ENCODE measurements at regions not wholly inside any gene's neighbourhood (a gene's known extent, or its start where the extent isn't known, plus 50 kb on each side); places are given as distances from the start of the nearest gene placed in this dataset.
"Not testable (repeated sequence)": the region's sequence is repeated elsewhere in the genome, so short reads cannot be mapped to it uniquely, and the experiment has no call there.

- no peak for DNase-seq
Measured at GRCh38 chr20:43363506-43363905, 94.2 kb upstream of the SRSF6 start.

DNA sequence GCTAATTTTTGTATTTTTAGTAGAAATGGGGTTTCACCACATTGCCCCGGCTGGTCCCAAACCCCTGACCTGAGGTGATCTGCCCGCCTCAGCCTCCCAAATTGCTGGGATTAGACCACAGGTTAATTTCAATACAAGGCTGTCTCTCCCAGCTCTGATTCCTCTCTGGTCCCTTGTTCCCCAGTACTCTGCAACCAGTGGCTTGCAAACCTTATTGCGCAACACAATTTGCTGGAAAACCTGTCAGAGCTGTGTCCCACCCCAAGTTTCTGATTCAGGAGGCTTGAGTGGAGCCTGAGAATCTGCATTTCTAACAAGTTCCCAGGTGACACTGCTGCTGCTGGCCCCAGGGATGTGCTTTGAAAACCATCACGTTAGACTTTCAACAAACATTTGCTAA, 96.2 kb upstream of the SRSF6 start:
- DNase-seq: no peak

- DNase-seq: no peak
Measured at GRCh38 chr20:43360016-43360415, 97.7 kb upstream of the SRSF6 start.

DNA sequence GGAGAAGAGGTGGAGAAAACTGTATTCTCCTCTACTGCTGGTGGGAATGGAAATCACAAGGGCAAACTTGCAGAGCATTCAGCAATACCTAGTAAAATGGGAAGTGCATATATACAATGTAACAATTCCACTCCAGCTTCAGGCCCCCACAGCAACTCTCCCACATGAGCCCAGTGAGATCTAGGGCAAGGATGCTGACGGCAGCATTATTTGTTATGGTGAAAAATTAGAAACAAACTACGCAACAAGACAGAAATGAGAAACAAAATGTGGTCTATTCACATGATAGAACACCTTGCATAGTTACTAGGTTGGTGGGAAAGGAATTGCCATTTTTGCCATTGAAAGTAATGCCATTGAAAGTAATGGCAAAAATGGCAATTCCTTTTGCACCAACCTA, 98.9 kb upstream of the SRSF6 start:
- DNase-seq: no peak

- no peak for DNase-seq
Measured at GRCh38 chr20:43357352-43357751, 100.3 kb upstream of the SRSF6 start.

DNA sequence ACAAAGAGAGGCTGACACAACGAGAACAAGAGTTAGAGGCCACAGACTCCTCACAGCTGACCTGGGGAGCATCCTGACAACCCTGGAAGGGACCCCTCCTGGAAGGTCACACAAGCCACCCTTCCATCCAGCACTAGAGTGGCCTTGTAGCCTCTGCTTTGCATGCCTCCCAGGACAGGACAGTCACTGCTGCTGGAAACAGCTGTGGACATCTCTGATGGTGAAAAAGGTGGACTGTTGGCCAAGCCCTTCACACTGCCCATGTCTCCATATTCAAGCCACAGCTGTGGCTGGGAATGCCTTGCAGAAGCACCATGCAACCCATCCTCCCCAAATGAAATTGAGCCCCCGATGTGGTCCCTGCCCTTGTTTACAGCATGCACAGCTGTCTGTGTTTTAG, 102.1 kb upstream of the SRSF6 start:
- no peak for DNase-seq

- no peak for DNase-seq
Measured at GRCh38 chr20:43352996-43353395, 104.7 kb upstream of the SRSF6 start.

GRCh38 chr20:43350694-43351093, 107.0 kb upstream of the SRSF6 start:
- DNase-seq: not testable (repeated sequence)

DNA sequence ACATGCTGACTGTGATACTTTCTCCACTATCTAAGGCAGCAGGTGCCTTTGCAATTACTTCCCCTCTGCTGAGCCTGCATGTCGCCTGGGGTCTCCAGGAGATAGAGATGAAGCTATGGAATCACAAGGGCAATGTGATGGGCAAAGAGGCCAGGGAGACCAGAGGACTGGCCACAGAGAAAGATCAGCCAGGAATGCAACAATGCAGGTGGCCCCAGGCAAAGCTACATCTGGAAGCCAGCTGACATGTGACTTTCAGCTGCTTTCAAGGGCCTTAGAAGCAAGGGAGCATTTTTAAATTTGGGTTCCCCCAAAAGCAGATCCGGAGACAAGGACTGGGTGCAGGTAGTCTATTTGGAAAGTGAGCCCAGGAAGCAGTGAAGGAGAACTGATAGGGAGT, 107.9 kb upstream of the SRSF6 start:
- no peak for DNase-seq

DNA sequence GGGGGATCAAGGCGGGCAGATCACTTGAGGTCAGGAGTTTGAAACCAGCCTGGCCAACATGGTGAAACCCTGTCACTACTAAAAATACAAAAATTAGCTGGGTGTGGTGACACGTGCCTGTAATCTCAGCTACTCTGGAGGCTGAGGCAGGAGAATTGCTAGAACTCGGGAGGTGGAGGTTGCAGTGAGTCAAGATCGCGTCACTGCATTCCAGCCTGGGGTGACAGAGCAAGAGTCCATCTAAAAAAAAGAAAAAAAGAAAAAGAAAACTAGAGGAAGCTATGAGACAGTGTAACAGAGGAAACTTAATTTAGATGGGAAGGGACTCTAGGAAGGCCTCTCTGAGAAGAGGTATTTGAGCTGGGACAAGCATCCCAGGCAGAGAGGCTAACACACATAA, 109.9 kb upstream of the SRSF6 start:
- not testable (repeated sequence) for DNase-seq

DNA sequence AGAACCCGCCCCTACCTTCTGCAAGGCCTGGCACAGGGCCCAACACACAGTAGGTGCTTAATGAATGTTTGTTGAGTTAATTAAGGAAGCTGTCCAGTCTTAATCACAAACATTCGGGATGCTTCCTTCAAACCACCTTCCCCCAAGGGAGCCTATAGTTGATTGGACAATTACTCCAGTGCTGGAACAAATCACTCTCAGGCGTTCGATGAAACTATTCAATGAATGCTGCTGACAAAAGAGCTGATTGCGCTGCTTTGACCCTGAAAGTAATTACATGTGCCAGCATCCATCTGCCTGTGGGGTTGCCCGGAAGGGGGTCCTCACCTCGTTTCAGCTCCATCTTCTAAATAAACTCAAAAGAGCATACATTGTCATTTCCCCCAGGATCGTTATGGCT, 112.0 kb upstream of the SRSF6 start:
- DNase-seq: no peak

DNA sequence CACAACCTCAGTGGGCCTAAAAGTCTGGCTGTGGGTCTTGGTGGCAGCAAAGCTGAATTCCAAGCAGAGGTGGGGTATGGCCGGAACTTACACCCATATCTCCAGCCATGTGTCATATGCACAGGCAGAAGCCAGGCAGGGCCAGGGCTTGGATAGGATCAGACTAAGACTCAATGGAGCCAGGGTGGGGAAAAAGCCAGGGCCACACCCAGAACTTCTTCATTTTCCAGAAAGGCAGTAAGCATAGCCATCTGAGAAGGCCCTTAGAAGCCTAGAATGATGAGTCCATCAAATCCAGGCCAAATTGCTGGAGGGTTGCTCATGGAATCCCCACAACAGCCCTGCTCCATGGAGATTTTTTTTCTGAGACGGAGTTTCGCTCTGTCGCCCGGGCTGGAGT, 116.2 kb upstream of the SRSF6 start:
- DNase-seq: no peak

GRCh38 chr20:43337036-43337435, 120.7 kb upstream of the SRSF6 start:
- no peak for DNase-seq

DNA sequence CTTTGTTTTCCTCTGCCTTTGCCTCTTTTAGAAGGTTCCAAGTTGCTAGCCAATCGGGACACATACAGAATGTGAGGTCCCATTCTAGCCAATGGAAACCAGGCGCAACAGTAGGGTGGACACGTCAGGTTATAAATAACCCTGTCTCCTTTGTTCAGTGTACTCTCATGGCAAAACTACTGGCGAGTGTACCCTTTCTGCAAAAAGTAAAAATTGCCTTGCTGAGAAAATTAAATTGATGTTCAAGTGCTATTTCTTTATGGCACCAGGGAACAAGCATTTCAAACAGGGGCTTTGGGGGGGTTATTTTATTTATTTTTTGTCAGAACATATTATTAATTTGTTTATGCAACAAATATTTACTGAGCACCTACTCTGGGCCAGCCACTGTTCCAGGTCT, 123.6 kb upstream of the SRSF6 start:
- DNase-seq: no peak

DNA sequence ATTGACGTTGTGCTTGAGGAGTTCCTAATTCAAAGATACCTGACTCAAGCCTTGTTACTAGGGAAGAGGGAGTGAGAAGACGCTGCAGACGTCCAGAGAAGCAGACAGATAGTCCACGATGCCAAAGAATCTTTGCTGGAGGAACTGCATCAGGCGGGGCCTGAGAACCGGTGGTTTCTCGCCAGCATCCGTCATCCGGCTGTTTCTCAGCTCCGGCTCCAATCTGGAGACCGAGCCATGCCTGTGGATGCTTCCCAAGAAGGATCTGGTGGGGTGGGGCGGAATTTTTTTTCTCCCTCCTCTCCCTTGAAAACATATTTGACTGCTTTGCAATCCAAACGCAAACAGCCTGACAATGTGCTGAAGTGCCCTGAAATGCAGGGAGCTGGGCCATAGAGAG, 125.8 kb upstream of the SRSF6 start:
- DNase-seq: no peak

- no peak for DNase-seq
Measured at GRCh38 chr20:43328697-43329096, 129.0 kb upstream of the SRSF6 start.

DNA sequence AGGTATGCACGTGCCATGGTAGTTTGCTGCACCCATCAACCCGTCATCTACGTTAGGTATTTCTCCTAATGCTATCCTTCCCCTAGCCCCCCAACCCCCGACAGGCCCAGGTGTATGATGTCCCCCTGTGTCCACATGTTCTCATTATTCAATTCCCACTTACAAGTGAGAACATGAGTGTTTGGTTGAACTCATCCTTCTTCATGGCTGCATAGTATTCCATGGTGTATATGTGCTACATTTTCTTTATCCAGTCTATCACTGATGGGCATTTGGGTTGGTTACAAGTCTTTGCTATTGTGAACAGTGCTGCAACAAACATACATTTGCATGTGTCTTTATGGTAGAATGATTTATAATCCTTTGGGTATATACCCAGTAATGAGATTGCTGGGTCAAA, 130.5 kb upstream of the SRSF6 start:
- not testable (repeated sequence) for DNase-seq

DNA sequence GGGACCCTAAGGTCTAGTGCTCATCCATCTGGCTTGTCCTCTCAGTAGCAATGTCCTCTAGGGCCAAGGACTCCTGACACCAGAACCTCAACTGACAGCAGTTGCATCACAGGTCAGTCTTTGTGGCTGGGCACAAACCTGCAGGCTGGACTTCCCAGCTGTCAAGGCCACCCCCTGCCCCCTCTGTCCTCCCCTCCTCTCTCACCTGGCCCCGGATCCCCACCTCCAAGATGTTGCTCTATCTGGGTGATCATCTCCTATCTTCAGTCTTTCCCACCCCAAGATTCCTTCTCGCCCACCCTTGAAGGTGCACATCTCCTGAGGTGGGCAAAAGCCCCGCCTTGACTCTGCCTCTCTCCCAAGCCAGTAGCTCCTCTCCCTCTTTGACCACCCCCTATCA, 131.8 kb upstream of the SRSF6 start:
- no peak for DNase-seq

- DNase-seq: no peak
Measured at GRCh38 chr20:43323592-43323991, 133.9 kb upstream of the PTPRT start.

DNA sequence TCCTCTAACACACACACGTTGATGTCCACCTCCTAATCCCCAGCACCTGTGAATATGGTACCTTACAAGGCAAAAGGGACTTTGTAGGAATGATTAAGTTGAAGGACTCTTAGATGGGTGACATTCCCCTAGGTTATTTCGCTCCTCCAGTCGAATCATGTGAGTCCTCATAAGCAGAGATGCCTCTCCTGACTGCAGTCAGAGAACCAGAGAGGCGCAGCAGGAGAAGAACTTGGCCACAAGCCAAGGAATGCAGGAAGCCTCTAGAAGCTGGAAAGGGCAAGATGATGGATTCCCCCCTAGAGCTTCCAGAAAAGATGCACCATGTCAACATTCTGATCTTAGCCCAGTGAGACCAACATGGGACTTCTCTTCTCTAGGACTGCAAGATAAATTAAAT, 133.1 kb upstream of the PTPRT start:
- DNase-seq: no peak

DNA sequence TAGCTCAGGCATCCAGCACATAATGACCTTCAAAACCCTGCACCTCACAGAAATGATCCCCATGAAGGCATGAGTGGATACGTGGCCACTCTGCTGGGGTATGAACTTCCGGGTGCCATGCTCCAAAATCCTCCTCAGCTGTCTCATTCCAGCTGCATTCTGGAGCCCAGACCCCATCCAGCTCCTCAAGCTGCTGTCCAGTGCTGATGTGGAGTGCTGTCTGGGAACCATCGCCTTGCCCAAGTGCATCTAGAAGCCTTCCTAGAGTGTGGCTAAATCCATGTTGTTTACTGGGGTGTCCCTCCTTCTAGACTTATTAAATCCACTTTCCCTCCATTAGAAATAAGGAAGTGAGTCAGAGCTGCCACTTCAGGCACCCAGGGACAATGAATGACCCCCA, 130.8 kb upstream of the PTPRT start:
- no peak for DNase-seq

DNA sequence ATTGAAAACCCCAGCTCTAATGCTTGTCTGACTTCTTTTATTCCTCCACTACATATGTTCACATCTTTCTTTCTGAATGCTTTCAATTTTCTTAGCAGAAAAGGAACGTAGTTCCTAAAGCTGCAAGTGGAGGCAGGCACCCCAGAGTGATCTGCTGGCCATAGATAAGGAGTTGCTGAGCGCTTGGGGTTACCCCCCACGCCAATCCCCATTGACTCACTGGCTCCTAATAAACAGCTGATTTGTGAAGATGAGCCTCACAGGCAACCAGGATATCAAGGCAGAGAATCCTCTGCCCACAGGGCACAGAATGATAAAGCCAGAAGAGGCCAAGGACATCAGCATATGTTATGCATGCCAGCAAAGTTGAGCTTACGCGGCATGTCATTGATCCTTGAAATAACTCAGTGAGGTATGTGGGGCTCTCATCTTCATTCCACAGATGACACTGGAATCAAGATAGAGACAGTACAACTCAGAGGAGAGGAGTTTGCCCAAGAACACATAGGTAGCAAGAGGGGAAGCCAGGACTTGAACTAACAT, 129.1 kb upstream of the PTPRT start:
- DNase-seq: no peak

DNA sequence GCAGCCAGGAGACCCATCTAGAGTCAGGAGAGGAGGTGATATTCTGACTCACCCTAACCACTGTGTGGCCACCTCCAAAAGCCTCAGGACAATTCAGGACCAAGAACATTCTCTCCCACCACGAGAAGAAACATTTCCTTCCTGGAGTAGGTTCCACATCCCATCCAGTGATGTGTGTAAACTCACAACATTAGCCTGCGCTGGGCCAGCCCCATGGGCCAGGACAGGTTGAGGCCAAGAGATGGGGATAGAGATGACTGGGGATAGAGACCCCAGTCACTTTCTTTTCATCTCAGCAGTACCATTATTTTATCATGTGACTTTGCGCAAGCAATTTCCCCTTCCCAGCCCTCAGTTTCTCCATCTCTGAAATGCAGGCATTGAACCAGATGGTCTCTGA, 126.6 kb upstream of the PTPRT start:
- no peak for DNase-seq

DNA sequence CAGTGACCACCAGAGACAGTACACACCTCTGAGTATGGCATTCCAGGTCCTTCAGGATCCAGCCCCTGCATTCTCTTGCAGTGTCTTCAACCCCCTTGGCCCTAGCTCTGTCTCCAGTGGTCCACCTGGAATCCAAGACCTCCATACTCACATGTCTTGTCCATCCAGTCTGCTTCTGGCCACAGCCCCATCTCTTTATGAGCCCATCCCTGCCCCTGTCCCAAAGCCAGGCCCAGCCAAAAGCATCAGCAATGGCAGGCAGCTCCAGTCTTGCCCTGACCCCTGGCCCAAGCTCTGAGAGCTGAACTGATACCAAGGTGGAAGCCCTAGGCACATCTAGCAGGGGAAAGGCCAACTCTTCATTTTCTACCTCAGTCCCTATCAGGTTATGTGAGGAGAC, 119.6 kb upstream of the PTPRT start:
- no peak for DNase-seq

DNA sequence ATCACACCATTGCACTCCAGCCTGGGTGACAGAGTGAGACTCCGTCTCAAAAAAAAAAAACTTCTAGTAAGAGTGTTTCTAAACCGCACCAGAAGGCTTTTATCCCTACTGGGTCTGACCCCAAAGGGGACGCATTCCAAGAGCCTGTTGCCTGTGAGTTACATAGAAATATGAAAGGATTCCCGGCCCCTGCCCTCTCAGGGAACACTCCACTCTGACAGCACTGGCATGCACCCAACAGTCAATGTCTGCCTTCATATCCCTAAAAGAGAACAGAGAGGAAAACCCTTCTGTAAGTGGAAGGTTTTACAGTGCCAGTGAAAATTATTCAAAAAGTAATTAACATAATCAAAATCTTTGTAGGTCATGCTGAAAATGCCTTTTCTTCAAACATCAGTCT, 117.1 kb upstream of the PTPRT start:
- no peak for DNase-seq

DNA sequence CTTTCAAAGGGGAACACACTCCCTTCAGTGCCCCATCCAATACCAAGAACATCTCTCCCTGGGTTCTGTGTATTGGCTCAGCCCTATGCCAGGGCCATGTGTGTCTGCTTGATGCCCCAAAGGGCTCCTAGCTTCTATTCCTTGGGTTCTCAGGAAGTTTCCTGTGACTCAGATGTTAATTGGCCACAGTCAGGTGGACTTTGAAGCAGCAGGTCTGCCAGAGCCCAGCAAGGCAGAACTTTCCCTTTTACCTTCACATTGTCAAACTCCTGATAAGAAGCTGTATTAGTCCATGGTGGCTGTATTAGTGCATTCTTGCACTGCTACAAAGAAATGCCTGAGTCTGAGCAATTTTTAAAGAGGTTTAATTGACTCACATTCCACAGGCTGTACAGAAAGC, 116.0 kb upstream of the PTPRT start:
- DNase-seq: no peak

All from stimulated activated CD4-positive, alpha-beta T cell treated with anti-CD3 and anti-CD28 coated beads, Interleukin-15, amount 100 ng/mL, for 24 hours (primary cell).